ENCODE measurements at regions not wholly inside any gene's neighbourhood (a gene's known extent, or its start where the extent isn't known, plus 50 kb on each side); places are given as distances from the start of the nearest gene placed in this dataset.

DNA sequence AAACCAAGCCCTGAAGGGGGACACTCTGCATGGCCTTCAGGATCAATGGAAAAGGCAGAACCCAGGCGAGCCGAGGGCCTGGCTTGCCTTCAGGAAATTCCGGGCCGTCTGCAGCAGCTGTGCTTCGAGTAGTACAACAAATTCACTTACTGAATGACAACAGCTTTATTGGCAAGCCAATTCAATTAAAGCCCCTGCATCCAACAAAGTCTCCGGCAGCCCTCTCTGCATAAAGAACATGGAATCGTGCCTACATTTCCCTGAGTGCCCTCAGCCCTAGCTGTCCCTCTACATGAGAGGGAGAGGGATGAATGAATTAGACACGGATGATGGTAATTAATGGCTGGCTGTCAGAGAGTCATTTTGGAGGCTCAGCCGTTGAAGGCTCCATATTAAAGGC lies 189.0 kb downstream of the BCL11A start:
- H3K9me2 ChIP-seq (ENCODE audit: low read depth, low read length) = no peaks in the 10 kb centered on the region
- H2AFZ ChIP-seq (ENCODE audit: low read length) = no peak overlapping the region
- no peaks in the 10 kb centered on the region for H3K79me2 ChIP-seq (ENCODE audit: insufficient read depth, low read length)
- no peaks in the 10 kb centered on the region for H3K27me3 ChIP-seq (ENCODE audit: insufficient read depth, low read length)
- H3K9ac ChIP-seq (ENCODE audit: low read length) = no peak overlapping the region
- TF ChIP-seq, protein P1, sequence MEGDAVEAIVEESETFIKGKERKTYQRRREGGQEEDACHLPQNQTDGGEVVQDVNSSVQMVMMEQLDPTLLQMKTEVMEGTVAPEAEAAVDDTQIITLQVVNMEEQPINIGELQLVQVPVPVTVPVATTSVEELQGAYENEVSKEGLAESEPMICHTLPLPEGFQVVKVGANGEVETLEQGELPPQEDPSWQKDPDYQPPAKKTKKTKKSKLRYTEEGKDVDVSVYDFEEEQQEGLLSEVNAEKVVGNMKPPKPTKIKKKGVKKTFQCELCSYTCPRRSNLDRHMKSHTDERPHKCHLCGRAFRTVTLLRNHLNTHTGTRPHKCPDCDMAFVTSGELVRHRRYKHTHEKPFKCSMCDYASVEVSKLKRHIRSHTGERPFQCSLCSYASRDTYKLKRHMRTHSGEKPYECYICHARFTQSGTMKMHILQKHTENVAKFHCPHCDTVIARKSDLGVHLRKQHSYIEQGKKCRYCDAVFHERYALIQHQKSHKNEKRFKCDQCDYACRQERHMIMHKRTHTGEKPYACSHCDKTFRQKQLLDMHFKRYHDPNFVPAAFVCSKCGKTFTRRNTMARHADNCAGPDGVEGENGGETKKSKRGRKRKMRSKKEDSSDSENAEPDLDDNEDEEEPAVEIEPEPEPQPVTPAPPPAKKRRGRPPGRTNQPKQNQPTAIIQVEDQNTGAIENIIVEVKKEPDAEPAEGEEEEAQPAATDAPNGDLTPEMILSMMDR (IDR thresholded peaks at IDR 0.05; ENCODE audit: low read length) = no peak
- no peak for TF ChIP-seq EZH2 (IDR thresholded peaks at IDR 0.05; ENCODE audit: borderline replicate concordance, low read length)
- no peak overlapping the region for H3K4me2 ChIP-seq (ENCODE audit: low read length)
- no peak overlapping the region for H3K27ac ChIP-seq (ENCODE audit: low read depth, low read length, poor library complexity, severe bottlenecking)
- peaks cover 54% of the 10 kb centered on the region for H3K4me1 ChIP-seq (ENCODE audit: insufficient read depth, low read length, severe bottlenecking)
- no peak overlapping the region for H3K4me3 ChIP-seq (ENCODE audit: low read depth, low read length, poor library complexity, severe bottlenecking)
- no peaks in the 10 kb centered on the region for H4K20me1 ChIP-seq (ENCODE audit: insufficient read depth, low read length)
- no peaks in the 10 kb centered on the region for H3K9me3 ChIP-seq (ENCODE audit: low read length)
- no peaks in the 10 kb centered on the region for H3F3A ChIP-seq (ENCODE audit: insufficient read depth, low read length)
- H3K36me3 ChIP-seq (ENCODE audit: insufficient read depth, low read length) = no peaks in the 10 kb centered on the region

DNA sequence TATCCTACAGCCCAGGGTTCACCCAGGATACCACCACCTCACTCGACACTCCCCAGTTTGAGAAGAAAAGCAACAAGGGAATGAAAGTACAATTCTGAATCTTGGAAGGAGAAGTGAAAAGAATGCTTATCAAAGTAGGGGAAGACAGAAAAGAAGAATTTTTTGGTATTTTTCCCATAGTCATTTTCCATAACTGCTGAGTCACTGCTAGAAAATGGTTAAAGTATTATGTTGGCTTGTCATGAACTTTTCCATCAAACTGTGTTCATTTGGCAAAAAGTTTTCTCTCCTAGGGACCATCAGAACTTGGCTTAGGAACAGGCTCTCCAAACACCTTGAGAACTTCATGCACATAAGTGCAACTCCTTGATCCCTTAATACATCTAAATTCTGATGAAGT lies 192.0 kb downstream of the BCL11A start:
- Histone ChIP-seq H3K36me3 (ENCODE audit: insufficient read depth, low read length) (no peaks in the 10 kb centered on the region), H3K9me3 (ENCODE audit: low read length) (no peaks in the 10 kb centered on the region), H3K9me2 (ENCODE audit: low read depth, low read length) (no peaks in the 10 kb centered on the region), H3K4me2 (ENCODE audit: low read length) (no peak overlapping the region), H3K27me3 (ENCODE audit: insufficient read depth, low read length) (no peaks in the 10 kb centered on the region), H3K79me2 (ENCODE audit: insufficient read depth, low read length) (no peaks in the 10 kb centered on the region), H3K4me1 (ENCODE audit: insufficient read depth, low read length, severe bottlenecking) (peaks cover 54% of the 10 kb centered on the region), H2AFZ (ENCODE audit: low read length) (no peak overlapping the region), H3F3A (ENCODE audit: insufficient read depth, low read length) (no peaks in the 10 kb centered on the region), H3K9ac (ENCODE audit: low read length) (no peak overlapping the region), H3K4me3 (ENCODE audit: low read depth, low read length, poor library complexity, severe bottlenecking) (no peak overlapping the region), H4K20me1 (ENCODE audit: insufficient read depth, low read length) (no peaks in the 10 kb centered on the region), H3K27ac (ENCODE audit: low read depth, low read length, poor library complexity, severe bottlenecking) (no peak overlapping the region)
- TF ChIP-seq, protein P1 (IDR thresholded peaks at IDR 0.05; ENCODE audit: low read length) = no peak
- no peak for TF ChIP-seq EZH2 (IDR thresholded peaks at IDR 0.05; ENCODE audit: borderline replicate concordance, low read length)

DNA sequence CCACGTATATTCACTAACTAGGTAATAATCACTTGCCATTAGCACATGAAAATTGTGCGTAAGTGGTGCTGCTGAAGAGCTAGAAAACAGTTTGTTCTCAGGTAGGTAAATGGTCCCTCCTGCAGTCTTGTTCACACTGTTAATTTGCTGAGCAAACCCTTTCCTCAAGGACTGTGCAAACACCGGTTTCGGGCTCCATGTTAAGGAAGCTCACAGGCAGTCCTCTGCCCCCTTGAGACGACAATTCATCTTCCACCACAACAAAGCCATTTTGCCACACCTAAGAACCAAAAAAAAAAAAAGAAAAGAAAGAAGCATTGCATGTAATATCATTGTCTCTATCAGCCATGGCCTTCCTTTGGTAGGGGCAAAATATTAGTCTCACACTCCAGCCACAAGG lies 193.9 kb downstream of the BCL11A start:
- no peak overlapping the region for H3K4me2 ChIP-seq (ENCODE audit: low read length)
- H2AFZ ChIP-seq (ENCODE audit: low read length) = no peak overlapping the region
- no peak overlapping the region for H3K4me3 ChIP-seq (ENCODE audit: low read depth, low read length, poor library complexity, severe bottlenecking)

More for the DNA sequence above, 193.9 kb downstream of the BCL11A start:
- no peak overlapping the region for H3K27ac ChIP-seq (ENCODE audit: low read depth, low read length, poor library complexity, severe bottlenecking)
- H3F3A ChIP-seq (ENCODE audit: insufficient read depth, low read length) = no peaks in the 10 kb centered on the region
- H3K9me2 ChIP-seq (ENCODE audit: low read depth, low read length) = no peaks in the 10 kb centered on the region
- H3K4me1 ChIP-seq (ENCODE audit: insufficient read depth, low read length, severe bottlenecking) = peaks cover 54% of the 10 kb centered on the region
- no peaks in the 10 kb centered on the region for H3K36me3 ChIP-seq (ENCODE audit: insufficient read depth, low read length)
- no peaks in the 10 kb centered on the region for H3K79me2 ChIP-seq (ENCODE audit: insufficient read depth, low read length)
- H3K27me3 ChIP-seq (ENCODE audit: insufficient read depth, low read length) = no peaks in the 10 kb centered on the region
- no peaks in the 10 kb centered on the region for H4K20me1 ChIP-seq (ENCODE audit: insufficient read depth, low read length)
- H3K9ac ChIP-seq (ENCODE audit: low read length) = no peak overlapping the region
- H3K9me3 ChIP-seq (ENCODE audit: low read length) = no peaks in the 10 kb centered on the region
- TF ChIP-seq, protein P1 (IDR thresholded peaks at IDR 0.05; ENCODE audit: low read length) = no peak
- no peak for TF ChIP-seq EZH2 (IDR thresholded peaks at IDR 0.05; ENCODE audit: borderline replicate concordance, low read length)

All from OCI-LY1 (cell line).